Progenitor cell of endocrine pancreas (in vitro differentiated cells): ENCODE measurements at regions not wholly inside any gene's neighbourhood (a gene's known extent, or its start where the extent isn't known, plus 50 kb on each side); places are given as distances from the start of the nearest gene placed in this dataset.

Experiments
- DNase-seq: peaks from one replicate; pipeline ENCODE4 v3.0.0; 2021; ENCODE audit warnings: low spot score; ENCODE audit not compliant: unreplicated experiment
- H3K27ac Mint-ChIP-seq: 2 replicates; pipeline ENCODE4 v1.8.0; 2021; ENCODE audit warnings: mild to moderate bottlenecking, moderate library complexity, mixed read lengths
- H3K27me3 Mint-ChIP-seq: 2 replicates; pipeline ENCODE4 v1.8.0; 2021; ENCODE audit warnings: mixed read lengths
- H3K36me3 Mint-ChIP-seq: 2 replicates; pipeline ENCODE4 v1.8.0; 2022; ENCODE audit warnings: mixed read lengths; ENCODE audit not compliant: insufficient read depth
- H3K4me1 Mint-ChIP-seq: 2 replicates; pipeline ENCODE4 v1.8.0; 2021; ENCODE audit warnings: low read depth, mixed read lengths
- H3K4me3 Mint-ChIP-seq: 2 replicates; pipeline ENCODE4 v1.8.0; 2021; ENCODE audit warnings: low read depth, mild to moderate bottlenecking, moderate library complexity, mixed read lengths
- H3K9me3 Mint-ChIP-seq: 2 replicates; pipeline ENCODE4 v1.8.0; 2021; ENCODE audit warnings: low read depth, mixed read lengths
- CTCF ChIP-seq: fragments of 200-600 bp; sonication (generic); IDR thresholded peaks from one replicate; pipeline ENCODE4 v1.5.0; 2021; ENCODE audit warnings: antibody characterized with exemption, mild to moderate bottlenecking; ENCODE audit not compliant: unreplicated experiment

GRCh38 chr2:236632295-236633218 is 62.9 kb downstream of the ACKR3 start:
- peaks cover 42% of the 10 kb centered on the region for H3K27me3 Mint-ChIP-seq
- no peaks in the 10 kb centered on the region for H3K4me1 Mint-ChIP-seq
- no peaks in the 10 kb centered on the region for H3K36me3 Mint-ChIP-seq
- TF ChIP-seq CTCF = no peak
- no peak overlapping the region for H3K27ac Mint-ChIP-seq
- no peaks in the 10 kb centered on the region for H3K9me3 Mint-ChIP-seq
- H3K4me3 Mint-ChIP-seq = no peak overlapping the region
- no peak for DNase-seq

- no peak for DNase-seq
- Mint-ChIP-seq H3K27me3 (peaks cover 44% of the 10 kb centered on the region), H3K9me3 (no peaks in the 10 kb centered on the region), H3K27ac (no peak overlapping the region), H3K36me3 (no peaks in the 10 kb centered on the region), H3K4me1 (no peaks in the 10 kb centered on the region), H3K4me3 (no peak overlapping the region)
- TF ChIP-seq CTCF = no peak
Measured at GRCh38 chr2:236633219-236633570, 63.6 kb downstream of the ACKR3 start.

- H3K36me3 Mint-ChIP-seq = no peaks in the 10 kb centered on the region
- H3K4me3 Mint-ChIP-seq = no peak overlapping the region
- no peaks in the 10 kb centered on the region for H3K9me3 Mint-ChIP-seq
- DNase-seq = no peak
- peaks cover 47% of the 10 kb centered on the region for H3K27me3 Mint-ChIP-seq
- H3K4me1 Mint-ChIP-seq = no peaks in the 10 kb centered on the region
- H3K27ac Mint-ChIP-seq = no peak overlapping the region
- no peak for TF ChIP-seq CTCF
Measured at GRCh38 chr2:236633775-236634560, 64.3 kb downstream of the ACKR3 start.

GRCh38 chr2:236636261-236636660 is 66.6 kb downstream of the ACKR3 start:
- DNase-seq = no peak
- no peaks in the 10 kb centered on the region for H3K4me1 Mint-ChIP-seq
- H3K27ac Mint-ChIP-seq = no peak overlapping the region
- no peak overlapping the region for H3K4me3 Mint-ChIP-seq
- TF ChIP-seq CTCF = no peak
- peaks cover 1% of the 10 kb centered on the region for H3K36me3 Mint-ChIP-seq
- H3K9me3 Mint-ChIP-seq = no peaks in the 10 kb centered on the region
- H3K27me3 Mint-ChIP-seq = peaks cover 42% of the 10 kb centered on the region

- Mint-ChIP-seq H3K4me3 (no peak overlapping the region), H3K27me3 (peaks cover 38% of the 10 kb centered on the region), H3K4me1 (no peaks in the 10 kb centered on the region), H3K36me3 (peaks cover 1% of the 10 kb centered on the region), H3K9me3 (peaks cover 4% of the 10 kb centered on the region), H3K27ac (no peak overlapping the region)
- DNase-seq = no peak
- no peak for TF ChIP-seq CTCF
Measured at GRCh38 chr2:236636714-236637470, 67.3 kb downstream of the ACKR3 start.
